CD4-positive, CD25-positive, alpha-beta regulatory T cell (primary cell): ENCODE measurements at regions not wholly inside any gene's neighbourhood (a gene's known extent, or its start where the extent isn't known, plus 50 kb on each side); places are given as distances from the start of the nearest gene placed in this dataset.
"Not testable (repeated sequence)": the region's sequence is repeated elsewhere in the genome, so short reads cannot be mapped to it uniquely, and the experiment has no call there.

ENCODE experiments used
- ATAC-seq, 2 donors: fragments of 150-1000 bp; cut with Tn5 transposase; one replicate each; pipeline ENCODE4 v1.10.0; 2021; ENCODE audit warnings: low read depth in 2 of 2, moderate number of reproducible peaks in 2 of 2, moderate library complexity in 1 of 2
- DNase-seq, 3 donors: peaks; one replicate each; pipeline versions ENCODE4 v3.0.0 to v3.0.0-alpha.2; 2012 to 2022; ENCODE audit warnings: mixed read lengths in 1 of 3
- H3K27ac ChIP-seq: one replicate; pipeline ENCODE4 v1.7.0; 2013; ENCODE audit warnings: mild to moderate bottlenecking, low read length; ENCODE audit not compliant: insufficient read depth, poor library complexity, severe bottlenecking
- H3K27me3 ChIP-seq: one replicate; pipeline ENCODE4 v1.7.0; 2013; ENCODE audit warnings: low read length; ENCODE audit not compliant: control insufficient read depth, insufficient read depth
- H3K36me3 ChIP-seq: one replicate; pipeline ENCODE4 v1.7.0; 2013; ENCODE audit warnings: mild to moderate bottlenecking, low read length, moderate library complexity; ENCODE audit not compliant: control insufficient read depth, insufficient read depth
- H3K4me1 ChIP-seq: 2 replicates; pipeline ENCODE4 v1.7.0; 2013; ENCODE audit warnings: mild to moderate bottlenecking, low read length; ENCODE audit not compliant: insufficient read depth, control insufficient read depth, poor library complexity, severe bottlenecking
- H3K4me3 ChIP-seq: one replicate; pipeline ENCODE4 v1.7.0; 2013; ENCODE audit warnings: low read depth, mild to moderate bottlenecking, low read length, moderate library complexity
- H3K9me3 ChIP-seq, 2 experiments: 1 replicate in 1 of 2; 2 replicates in 1 of 2; pipeline ENCODE4 v1.7.0; 2013; ENCODE audit warnings: low read length in 2 of 2, mild to moderate bottlenecking in 1 of 2, moderate library complexity in 1 of 2; ENCODE audit not compliant: control insufficient read depth in 2 of 2
- H3K27ac Mint-ChIP-seq, 3 donors: one replicate each; pipeline ENCODE4 v1.8.0; 2020 to 2022; ENCODE audit warnings: mild to moderate bottlenecking in 3 of 3, mixed read lengths in 3 of 3, moderate library complexity in 2 of 3
- H3K27me3 Mint-ChIP-seq: one replicate; pipeline ENCODE4 v1.8.0; 2022; ENCODE audit warnings: mild to moderate bottlenecking, mixed read lengths
- H3K36me3 Mint-ChIP-seq: one replicate; pipeline ENCODE4 v1.8.0; 2020; ENCODE audit warnings: mixed read lengths
- H3K4me1 Mint-ChIP-seq, 4 donors: one replicate each; pipeline ENCODE4 v1.8.0; 2020 to 2022; ENCODE audit warnings: mixed read lengths in 4 of 4, mild to moderate bottlenecking in 1 of 4
- H3K4me3 Mint-ChIP-seq, 4 donors: one replicate each; pipeline ENCODE4 v1.8.0; 2020 to 2022; ENCODE audit warnings: mild to moderate bottlenecking in 4 of 4, mixed read lengths in 4 of 4, moderate library complexity in 3 of 4
- H3K9me3 Mint-ChIP-seq, 7 donors: one replicate each; pipeline ENCODE4 v1.8.0; 2020 to 2022; ENCODE audit warnings: mixed read lengths in 7 of 7, mild to moderate bottlenecking in 3 of 7, moderate library complexity in 2 of 7

DNA sequence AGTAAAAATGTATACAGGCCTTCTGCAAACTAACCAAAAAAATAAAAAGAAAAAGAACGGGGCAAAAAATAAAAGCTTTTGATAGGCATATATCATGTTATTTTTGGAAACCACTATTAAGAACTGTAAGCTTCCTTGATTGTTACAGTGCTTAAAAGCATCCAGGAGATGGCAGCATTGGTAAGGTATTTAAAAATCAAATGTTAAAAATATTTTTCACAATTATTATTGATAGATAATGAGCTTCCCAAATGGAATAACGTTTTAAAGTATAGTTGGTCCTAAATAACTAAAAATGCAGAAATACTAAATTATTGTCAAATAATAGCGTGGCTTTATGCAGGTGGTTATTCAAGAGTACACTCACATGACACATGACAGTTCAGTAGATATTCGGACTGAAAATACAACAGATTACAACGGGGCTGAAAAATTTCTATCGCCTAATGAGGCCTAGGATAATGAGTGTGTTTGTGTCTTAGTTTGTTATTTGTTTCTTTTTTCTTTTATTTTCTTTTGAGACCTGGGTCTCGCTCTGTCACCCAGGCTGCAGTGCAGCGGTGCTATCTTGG, 127.2 kb upstream of the ATF7IP start:
- H3K27ac ChIP-seq: no peak overlapping the region
- DNase-seq (peak in 2 of 3 donors; percentile 45 to 51), ATAC-seq (no peak)
- no peaks in the 10 kb centered on the region for H3K36me3 ChIP-seq
- H3K4me3 Mint-ChIP-seq: no peak overlapping the region
- H3K36me3 Mint-ChIP-seq: peaks cover 4% of the 10 kb centered on the region
- peaks cover 0 to 8% of the 10 kb centered on the region in 2 experiments for H3K9me3 ChIP-seq
- no peak overlapping the region for H3K27ac Mint-ChIP-seq
- no peaks in the 10 kb centered on the region for H3K27me3 ChIP-seq
- peaks cover 0 to 11% (median 2%) of the 10 kb centered on the region in 7 donors for H3K9me3 Mint-ChIP-seq
- peaks cover 12% of the 10 kb centered on the region for H3K4me1 ChIP-seq
- peaks cover 8 to 26% (median 16%) of the 10 kb centered on the region in 4 donors for H3K4me1 Mint-ChIP-seq
- peaks cover 5% of the 10 kb centered on the region for H3K27me3 Mint-ChIP-seq
- H3K4me3 ChIP-seq: no peak overlapping the region

DNA sequence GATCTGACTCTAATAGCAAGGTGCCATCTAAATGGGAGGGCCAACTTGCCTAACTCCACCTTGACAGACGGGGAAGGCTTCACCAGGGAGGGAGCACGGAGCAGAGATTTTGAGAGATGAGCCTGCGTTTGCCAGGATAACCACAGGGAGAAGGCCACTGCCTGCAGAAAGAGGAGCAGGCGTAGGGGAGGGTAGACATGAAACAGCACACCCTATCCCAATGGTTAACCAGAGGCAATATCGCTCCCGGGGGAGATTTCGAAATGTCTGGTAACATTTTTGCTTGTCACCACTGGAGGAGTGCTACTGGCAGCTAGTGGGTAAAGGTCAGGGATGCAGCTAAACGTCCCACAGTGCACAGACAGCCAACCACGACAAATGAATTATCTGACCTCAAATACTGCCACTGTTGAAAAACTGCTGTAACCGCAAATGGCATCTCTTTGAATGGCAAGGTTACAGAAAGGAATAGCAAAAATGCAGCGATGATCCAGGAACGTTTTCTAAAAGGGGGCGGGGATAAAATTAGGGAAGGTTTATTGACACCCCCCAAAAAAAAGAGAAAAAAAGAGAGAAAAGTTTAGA, 126.0 kb upstream of the ATF7IP start:
- H3K27me3 Mint-ChIP-seq: peaks cover 5% of the 10 kb centered on the region
- no peak overlapping the region for H3K27ac ChIP-seq
- no peaks in the 10 kb centered on the region for H3K36me3 ChIP-seq
- peak in 1 of 3 donors; percentile 49 for DNase-seq
- H3K27ac Mint-ChIP-seq: peak overlapping the region; percentile 15 to 92 (median 79)
- peak; percentile 69 to 74 for ATAC-seq
- peak overlapping the region; percentile 61 to 80 (median 76) for H3K4me3 Mint-ChIP-seq
- H3K4me1 Mint-ChIP-seq: peaks cover 8 to 28% (median 16%) of the 10 kb centered on the region in 4 donors
- peaks cover 0 to 18% (median 3%) of the 10 kb centered on the region in 7 donors for H3K9me3 Mint-ChIP-seq
- H3K4me3 ChIP-seq: peak overlapping the region; percentile 77
- peaks cover 12% of the 10 kb centered on the region for H3K4me1 ChIP-seq
- H3K27me3 ChIP-seq: no peaks in the 10 kb centered on the region
- peaks cover 5 to 15% of the 10 kb centered on the region in 2 experiments for H3K9me3 ChIP-seq
- peaks cover 9% of the 10 kb centered on the region for H3K36me3 Mint-ChIP-seq

DNA sequence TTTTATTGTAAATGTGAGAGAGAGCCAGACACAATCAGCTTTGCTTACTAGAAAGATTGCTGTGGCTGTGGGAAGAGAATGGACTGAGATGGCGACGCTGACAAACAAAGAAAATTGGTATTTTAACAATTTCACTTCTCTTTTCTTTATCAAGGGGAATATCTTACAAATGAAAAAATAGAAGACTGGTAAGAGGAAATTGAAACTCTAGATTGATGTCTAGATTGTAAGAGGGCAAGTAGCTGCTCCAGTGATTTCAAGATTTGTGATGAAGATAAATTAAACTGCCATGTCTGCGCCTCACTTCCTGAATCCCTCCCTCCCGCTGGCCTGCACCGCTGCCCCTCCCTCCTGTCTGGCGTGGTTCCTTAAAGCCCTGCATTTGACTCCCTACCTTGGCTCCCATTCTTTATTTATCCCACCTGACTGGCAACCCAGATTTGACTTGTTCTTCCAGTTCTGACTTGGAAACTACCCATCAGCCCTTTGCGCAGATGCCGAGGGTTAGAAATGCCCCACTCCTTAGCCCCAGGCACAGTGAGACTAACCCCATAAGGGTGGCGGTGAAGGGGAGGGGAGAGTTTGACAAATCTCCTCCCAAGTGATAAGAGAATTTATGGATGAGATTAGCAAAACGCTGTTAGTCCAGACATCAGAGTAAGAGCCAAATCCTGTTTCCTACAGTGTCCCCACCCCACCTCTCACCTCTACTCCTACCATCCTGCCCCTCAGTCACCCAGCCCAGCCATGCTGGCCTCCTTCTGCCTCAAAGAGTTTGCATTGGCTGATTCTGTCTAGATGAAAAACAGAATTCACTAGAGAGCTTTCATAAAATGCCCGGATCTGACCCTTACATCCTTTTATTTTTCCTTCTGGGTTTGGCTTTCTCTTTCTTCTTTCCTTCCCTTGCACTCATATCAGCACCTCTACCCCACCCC, 125.3 kb upstream of the ATF7IP start:
- peaks cover 5% of the 10 kb centered on the region for H3K27me3 Mint-ChIP-seq
- DNase-seq (no peak), ATAC-seq (peak; percentile 28 to 44)
- Histone ChIP-seq H3K27me3 (no peaks in the 10 kb centered on the region), H3K27ac (no peak overlapping the region), H3K4me1 (peaks cover 12% of the 10 kb centered on the region), H3K4me3 (peak overlapping the region; percentile 77), H3K9me3 (peaks cover 5 to 15% of the 10 kb centered on the region in 2 experiments), H3K36me3 (no peaks in the 10 kb centered on the region)
- H3K4me1 Mint-ChIP-seq: peaks cover 8 to 28% (median 16%) of the 10 kb centered on the region in 4 donors
- H3K9me3 Mint-ChIP-seq: peaks cover 0 to 19% (median 4%) of the 10 kb centered on the region in 7 donors
- H3K36me3 Mint-ChIP-seq: peaks cover 9% of the 10 kb centered on the region
- H3K27ac Mint-ChIP-seq: peak overlapping the region; percentile 15 to 92 (median 79)
- peak overlapping the region; percentile 59 to 80 (median 76) for H3K4me3 Mint-ChIP-seq

DNA sequence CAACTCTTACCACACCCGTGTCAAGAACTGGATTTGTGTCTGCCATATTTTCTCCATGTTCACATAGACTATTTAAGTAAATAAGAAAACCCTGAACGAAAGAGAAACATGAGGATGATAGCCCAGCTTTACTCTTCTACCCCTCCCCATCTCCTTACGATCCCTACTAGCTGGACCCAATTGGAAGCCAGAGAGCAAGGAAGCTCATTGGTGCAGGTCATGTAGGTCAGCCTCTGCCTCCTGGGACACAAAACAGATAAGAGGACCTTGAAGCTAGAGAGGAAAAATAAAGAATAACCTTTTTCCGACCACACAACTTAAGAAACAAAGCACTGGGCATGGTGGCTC, 124.6 kb upstream of the ATF7IP start:
- H3K27ac ChIP-seq: no peak overlapping the region

DNA sequence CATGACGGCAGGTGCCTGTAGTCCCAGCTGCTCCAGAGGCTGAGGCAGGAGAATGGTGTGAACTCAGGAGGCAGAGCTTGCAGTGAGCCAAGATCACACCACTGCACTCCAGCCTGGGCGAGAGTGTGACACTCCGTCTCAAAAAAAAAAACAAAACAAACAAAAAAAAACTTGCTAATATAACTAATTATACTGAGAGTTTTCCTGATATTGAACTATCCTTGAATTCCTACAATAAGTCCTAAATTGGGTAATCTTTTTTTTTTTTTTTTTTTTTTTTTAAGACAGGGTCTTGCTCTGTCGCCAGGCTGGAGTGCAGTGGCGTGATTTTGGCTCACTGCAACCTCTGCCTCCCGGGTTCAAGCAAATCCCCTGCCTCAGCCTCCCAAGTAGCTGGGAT, 122.7 kb upstream of the ATF7IP start:
- DNase-seq, H3K27ac Mint-ChIP-seq, H3K27ac ChIP-seq, H3K27me3 ChIP-seq, H3K27me3 Mint-ChIP-seq, H3K4me3 Mint-ChIP-seq, H3K36me3 ChIP-seq, H3K36me3 Mint-ChIP-seq, H3K4me3 ChIP-seq, ATAC-seq: not testable (repeated sequence)
- peaks cover 8 to 28% (median 16%) of the 10 kb centered on the region in 4 donors for H3K4me1 Mint-ChIP-seq
- peaks cover 0 to 19% (median 4%) of the 10 kb centered on the region in 7 donors for H3K9me3 Mint-ChIP-seq
- H3K4me1 ChIP-seq: peaks cover 12% of the 10 kb centered on the region
- H3K9me3 ChIP-seq: peaks cover 5 to 15% of the 10 kb centered on the region in 2 experiments

More for the DNA sequence above, 124.6 kb upstream of the ATF7IP start:
- Histone ChIP-seq H3K4me1 (peaks cover 12% of the 10 kb centered on the region), H3K36me3 (no peaks in the 10 kb centered on the region), H3K4me3 (no peak overlapping the region), H3K9me3 (peaks cover 5 to 15% of the 10 kb centered on the region in 2 experiments), H3K27me3 (no peaks in the 10 kb centered on the region)
- H3K27ac Mint-ChIP-seq: peak overlapping the region in 2 of 3 donors; percentile 78 to 92
- H3K4me1 Mint-ChIP-seq: peaks cover 8 to 28% (median 16%) of the 10 kb centered on the region in 4 donors
- H3K9me3 Mint-ChIP-seq: peaks cover 0 to 19% (median 4%) of the 10 kb centered on the region in 7 donors
- no peak for ATAC-seq
- H3K4me3 Mint-ChIP-seq: peak overlapping the region in 3 of 4 donors; percentile 59 to 80 (median 79)
- peaks cover 9% of the 10 kb centered on the region for H3K36me3 Mint-ChIP-seq
- H3K27me3 Mint-ChIP-seq: peaks cover 5% of the 10 kb centered on the region
- no peak for DNase-seq

DNA sequence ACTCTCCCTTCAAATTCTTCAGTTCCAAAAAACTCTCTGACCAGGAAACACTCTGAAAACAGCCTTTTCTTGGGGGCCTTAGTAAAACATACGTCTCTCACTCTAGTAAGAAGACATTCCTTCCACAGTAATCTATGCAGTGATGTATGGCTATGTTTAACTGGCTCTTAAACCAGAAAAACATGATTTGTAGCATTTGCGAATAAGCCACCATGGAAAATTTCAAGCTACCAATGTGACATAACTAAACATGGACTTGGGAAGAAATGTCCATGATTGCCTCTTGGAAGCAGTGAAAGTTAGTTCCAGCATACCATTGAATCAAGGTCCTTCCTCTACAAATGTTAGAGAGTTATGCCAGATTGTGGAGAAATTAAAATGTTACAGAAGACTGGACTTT, 121.5 kb upstream of the ATF7IP start:
- H3K4me1 Mint-ChIP-seq: peaks cover 4 to 22% (median 16%) of the 10 kb centered on the region in 4 donors
- H3K27me3 Mint-ChIP-seq: peaks cover 5% of the 10 kb centered on the region
- peaks cover 5 to 15% of the 10 kb centered on the region in 2 experiments for H3K9me3 ChIP-seq
- no peak overlapping the region for H3K4me3 ChIP-seq
- H3K27ac Mint-ChIP-seq: no peak overlapping the region
- DNase-seq (no peak), ATAC-seq (no peak)
- peaks cover 12% of the 10 kb centered on the region for H3K4me1 ChIP-seq
- no peak overlapping the region for H3K4me3 Mint-ChIP-seq
- H3K27ac ChIP-seq: no peak overlapping the region
- H3K27me3 ChIP-seq: no peaks in the 10 kb centered on the region
- peaks cover 9% of the 10 kb centered on the region for H3K36me3 Mint-ChIP-seq
- peaks cover 0 to 19% (median 4%) of the 10 kb centered on the region in 7 donors for H3K9me3 Mint-ChIP-seq
- H3K36me3 ChIP-seq: no peaks in the 10 kb centered on the region

DNA sequence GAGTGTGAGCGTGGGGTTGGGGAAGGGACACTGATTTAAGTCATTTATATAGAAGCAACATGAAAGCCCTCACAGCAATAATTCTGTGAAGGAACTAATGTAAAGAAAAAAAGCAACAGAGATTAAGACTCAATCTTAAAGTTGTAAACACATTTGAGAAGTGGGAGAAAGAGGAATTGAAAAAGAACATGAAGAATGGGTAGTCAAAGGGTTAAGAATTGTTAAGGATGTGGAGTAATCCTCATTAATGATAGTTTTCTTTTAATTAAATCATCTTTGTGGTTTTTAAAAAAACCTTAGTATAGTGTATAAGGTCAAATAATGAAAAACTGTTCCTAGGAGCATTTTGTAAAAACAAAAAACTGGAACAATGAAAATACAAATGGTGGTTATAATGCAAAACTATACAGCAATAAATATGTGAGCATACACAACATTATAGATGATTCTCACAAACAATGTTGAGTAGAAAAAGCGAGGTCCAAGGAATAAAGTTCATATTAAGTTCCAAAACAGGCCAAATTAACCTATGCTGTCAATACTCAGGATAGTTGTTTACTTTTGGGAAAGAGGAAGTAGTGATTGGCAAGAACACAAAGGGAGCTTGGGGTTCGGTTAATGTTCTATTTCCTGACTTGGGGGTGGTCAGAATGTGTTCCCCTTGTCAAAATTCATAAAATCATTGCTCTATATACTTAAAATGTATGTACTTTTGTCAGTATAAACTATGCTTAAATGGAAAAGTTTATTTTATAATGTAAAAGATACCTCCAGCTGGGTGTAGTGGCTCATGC, 120.4 kb upstream of the ATF7IP start:
- DNase-seq: no peak
- H3K9me3 Mint-ChIP-seq: peaks cover 0 to 19% (median 4%) of the 10 kb centered on the region in 7 donors
- no peak overlapping the region for H3K27ac Mint-ChIP-seq

More for the DNA sequence above, 120.4 kb upstream of the ATF7IP start:
- peak overlapping the region in 1 of 4 donors; percentile 24 for H3K4me3 Mint-ChIP-seq
- Histone ChIP-seq H3K4me3 (no peak overlapping the region), H3K27me3 (no peaks in the 10 kb centered on the region), H3K36me3 (no peaks in the 10 kb centered on the region), H3K9me3 (peaks cover 5 to 15% of the 10 kb centered on the region in 2 experiments), H3K4me1 (peaks cover 4% of the 10 kb centered on the region), H3K27ac (no peak overlapping the region)
- no peak for ATAC-seq
- peaks cover 9% of the 10 kb centered on the region for H3K36me3 Mint-ChIP-seq
- H3K4me1 Mint-ChIP-seq: peaks cover 0 to 11% (median 8%) of the 10 kb centered on the region in 4 donors
- H3K27me3 Mint-ChIP-seq: peaks cover 5% of the 10 kb centered on the region
